ENCODE measurements at regions not wholly inside any gene's neighbourhood (a gene's known extent, or its start where the extent isn't known, plus 50 kb on each side); places are given as distances from the start of the nearest gene placed in this dataset.

- H3K4me2 ChIP-seq (ENCODE audit: low read length, poor library complexity, severe bottlenecking): no peak overlapping the region
- no peak overlapping the region for H2BK120ac ChIP-seq (ENCODE audit: low read depth, low read length)
- H2BK12ac ChIP-seq (ENCODE audit: low read length in 2 of 2): no peak overlapping the region
- no peak overlapping the region for H3K4me3 ChIP-seq (ENCODE audit: insufficient read depth in 1 of 2, low read depth in 1 of 2, low read length in 2 of 2)
- no peak for DNase-seq
- H3K14ac ChIP-seq (ENCODE audit: low read length in 2 of 2): no peak overlapping the region
- no peak overlapping the region for H2BK15ac ChIP-seq (ENCODE audit: low read depth, poor library complexity, severe bottlenecking)
- H4K8ac ChIP-seq (ENCODE audit: low read length): no peak overlapping the region
- H4K91ac ChIP-seq (ENCODE audit: low read length): no peak overlapping the region
- no peak overlapping the region for H3K18ac ChIP-seq (ENCODE audit: low read depth in 1 of 2, low read length in 2 of 2)
- no peak overlapping the region for H3K27ac ChIP-seq (ENCODE audit: low read length, poor library complexity, severe bottlenecking)
- H3K23ac ChIP-seq (ENCODE audit: low read length in 2 of 2): no peak overlapping the region
- no peak overlapping the region for H2AK5ac ChIP-seq (ENCODE audit: low read length, severe bottlenecking)
- no peaks in the 10 kb centered on the region for H3K27me3 ChIP-seq (ENCODE audit: control insufficient read depth in 1 of 2, insufficient read depth in 1 of 2, low read length in 2 of 2)
- no peaks in the 10 kb centered on the region for H3K79me1 ChIP-seq (replicated peaks; ENCODE audit: low read length, poor library complexity, severe bottlenecking)
- H3K9ac ChIP-seq (ENCODE audit: low read length): no peak overlapping the region
- no peak overlapping the region for H2BK5ac ChIP-seq (ENCODE audit: low read depth, low read length, poor library complexity, severe bottlenecking)
- no peak overlapping the region for H2AFZ ChIP-seq (ENCODE audit: low read depth, low read length)
- H3K36me3 ChIP-seq (ENCODE audit: control insufficient read depth in 1 of 2, insufficient read depth in 2 of 2, low read depth in 1 of 2, low read length in 2 of 2): no peaks in the 10 kb centered on the region
- 98% methylated on average over 1 of the region's 1 CpG for WGBS
- H3K4ac ChIP-seq (ENCODE audit: low read depth in 1 of 2, low read length in 2 of 2): no peak overlapping the region
- H3K9me3 ChIP-seq (ENCODE audit: control insufficient read depth, low read length): no peaks in the 10 kb centered on the region
- no peaks in the 10 kb centered on the region for H3K4me1 ChIP-seq (ENCODE audit: control insufficient read depth, insufficient read depth, low read depth, low read length)
Observed at GRCh38 chr12:92237262-92237661, 91.6 kb upstream of the BTG1 start.

- H2BK5ac ChIP-seq (ENCODE audit: low read depth, low read length, poor library complexity, severe bottlenecking): no peak overlapping the region
- no peaks in the 10 kb centered on the region for H3K36me3 ChIP-seq (ENCODE audit: control insufficient read depth in 1 of 2, insufficient read depth in 2 of 2, low read depth in 1 of 2, low read length in 2 of 2)
- no peak for DNase-seq
- H3K9ac ChIP-seq (ENCODE audit: low read length): no peak overlapping the region
- no peak overlapping the region for H3K4me2 ChIP-seq (ENCODE audit: low read length, poor library complexity, severe bottlenecking)
- H3K18ac ChIP-seq (ENCODE audit: low read depth in 1 of 2, low read length in 2 of 2): no peak overlapping the region
- no peak overlapping the region for H3K4ac ChIP-seq (ENCODE audit: low read depth in 1 of 2, low read length in 2 of 2)
- no peak overlapping the region for H3K4me3 ChIP-seq (ENCODE audit: insufficient read depth in 1 of 2, low read depth in 1 of 2, low read length in 2 of 2)
- H4K91ac ChIP-seq (ENCODE audit: low read length): no peak overlapping the region
- no peaks in the 10 kb centered on the region for H3K27me3 ChIP-seq (ENCODE audit: control insufficient read depth in 1 of 2, insufficient read depth in 1 of 2, low read length in 2 of 2)
- no peak overlapping the region for H2BK120ac ChIP-seq (ENCODE audit: low read depth, low read length)
- H3K4me1 ChIP-seq (ENCODE audit: control insufficient read depth, insufficient read depth, low read depth, low read length): no peaks in the 10 kb centered on the region
- no peak overlapping the region for H2BK12ac ChIP-seq (ENCODE audit: low read length in 2 of 2)
- H3K23ac ChIP-seq (ENCODE audit: low read length in 2 of 2): no peak overlapping the region
- 97% methylated on average over 7 of the region's 7 CpGs for WGBS
- no peak overlapping the region for H3K14ac ChIP-seq (ENCODE audit: low read length in 2 of 2)
- H2BK15ac ChIP-seq (ENCODE audit: low read depth, poor library complexity, severe bottlenecking): no peak overlapping the region
- H2AK5ac ChIP-seq (ENCODE audit: low read length, severe bottlenecking): no peak overlapping the region
- H4K8ac ChIP-seq (ENCODE audit: low read length): no peak overlapping the region
- H2AFZ ChIP-seq (ENCODE audit: low read depth, low read length): no peak overlapping the region
- no peak overlapping the region for H3K27ac ChIP-seq (ENCODE audit: low read length, poor library complexity, severe bottlenecking)
- H3K79me1 ChIP-seq (replicated peaks; ENCODE audit: low read length, poor library complexity, severe bottlenecking): no peaks in the 10 kb centered on the region
- H3K9me3 ChIP-seq (ENCODE audit: control insufficient read depth, low read length): no peaks in the 10 kb centered on the region
Observed at GRCh38 chr12:92235703-92236472, 90.2 kb upstream of the BTG1 start.

- Histone ChIP-seq H3K9ac (ENCODE audit: low read length) (no peak overlapping the region), H3K23ac (ENCODE audit: low read length in 2 of 2) (no peak overlapping the region), H3K79me1 (replicated peaks; ENCODE audit: low read length, poor library complexity, severe bottlenecking) (no peaks in the 10 kb centered on the region), H2BK5ac (ENCODE audit: low read depth, low read length, poor library complexity, severe bottlenecking) (no peak overlapping the region), H3K4me1 (ENCODE audit: control insufficient read depth, insufficient read depth, low read depth, low read length) (no peaks in the 10 kb centered on the region), H3K4me3 (ENCODE audit: insufficient read depth in 1 of 2, low read depth in 1 of 2, low read length in 2 of 2) (no peak overlapping the region), H3K36me3 (ENCODE audit: control insufficient read depth in 1 of 2, insufficient read depth in 2 of 2, low read depth in 1 of 2, low read length in 2 of 2) (no peaks in the 10 kb centered on the region), H4K8ac (ENCODE audit: low read length) (no peak overlapping the region), H2AK5ac (ENCODE audit: low read length, severe bottlenecking) (no peak overlapping the region), H2BK12ac (ENCODE audit: low read length in 2 of 2) (no peak overlapping the region), H3K27ac (ENCODE audit: low read length, poor library complexity, severe bottlenecking) (no peak overlapping the region), H3K9me3 (ENCODE audit: control insufficient read depth, low read length) (no peaks in the 10 kb centered on the region), H4K91ac (ENCODE audit: low read length) (no peak overlapping the region), H3K27me3 (ENCODE audit: control insufficient read depth in 1 of 2, insufficient read depth in 1 of 2, low read length in 2 of 2) (no peaks in the 10 kb centered on the region), H3K18ac (ENCODE audit: low read depth in 1 of 2, low read length in 2 of 2) (no peak overlapping the region), H2BK15ac (ENCODE audit: low read depth, poor library complexity, severe bottlenecking) (no peak overlapping the region), H2AFZ (ENCODE audit: low read depth, low read length) (no peak overlapping the region), H3K14ac (ENCODE audit: low read length in 2 of 2) (no peak overlapping the region), H2BK120ac (ENCODE audit: low read depth, low read length) (no peak overlapping the region), H3K4me2 (ENCODE audit: low read length, poor library complexity, severe bottlenecking) (no peak overlapping the region), H3K4ac (ENCODE audit: low read depth in 1 of 2, low read length in 2 of 2) (no peak overlapping the region)
- no peak for DNase-seq
- WGBS: 100% methylated on average over 1 of the region's 1 CpG
Observed at GRCh38 chr12:92234533-92234932, 88.9 kb upstream of the BTG1 start.

- Histone ChIP-seq H3K9ac (ENCODE audit: low read length) (no peak overlapping the region), H2AK5ac (ENCODE audit: low read length, severe bottlenecking) (no peak overlapping the region), H3K4me1 (ENCODE audit: control insufficient read depth, insufficient read depth, low read depth, low read length) (no peaks in the 10 kb centered on the region), H2BK12ac (ENCODE audit: low read length in 2 of 2) (no peak overlapping the region), H3K27ac (ENCODE audit: low read length, poor library complexity, severe bottlenecking) (no peak overlapping the region), H3K36me3 (ENCODE audit: control insufficient read depth in 1 of 2, insufficient read depth in 2 of 2, low read depth in 1 of 2, low read length in 2 of 2) (no peaks in the 10 kb centered on the region), H2BK5ac (ENCODE audit: low read depth, low read length, poor library complexity, severe bottlenecking) (no peak overlapping the region), H4K8ac (ENCODE audit: low read length) (no peak overlapping the region), H3K9me3 (ENCODE audit: control insufficient read depth, low read length) (no peaks in the 10 kb centered on the region), H3K18ac (ENCODE audit: low read depth in 1 of 2, low read length in 2 of 2) (no peak overlapping the region), H3K27me3 (ENCODE audit: control insufficient read depth in 1 of 2, insufficient read depth in 1 of 2, low read length in 2 of 2) (no peaks in the 10 kb centered on the region), H3K14ac (ENCODE audit: low read length in 2 of 2) (no peak overlapping the region), H2AFZ (ENCODE audit: low read depth, low read length) (no peak overlapping the region), H3K4ac (ENCODE audit: low read depth in 1 of 2, low read length in 2 of 2) (no peak overlapping the region), H3K79me1 (replicated peaks; ENCODE audit: low read length, poor library complexity, severe bottlenecking) (no peaks in the 10 kb centered on the region), H2BK120ac (ENCODE audit: low read depth, low read length) (no peak overlapping the region), H4K91ac (ENCODE audit: low read length) (no peak overlapping the region), H3K4me2 (ENCODE audit: low read length, poor library complexity, severe bottlenecking) (no peak overlapping the region), H3K23ac (ENCODE audit: low read length in 2 of 2) (no peak overlapping the region), H3K4me3 (ENCODE audit: insufficient read depth in 1 of 2, low read depth in 1 of 2, low read length in 2 of 2) (no peak overlapping the region), H2BK15ac (ENCODE audit: low read depth, poor library complexity, severe bottlenecking) (no peak overlapping the region)
- no peak for DNase-seq
- WGBS: 92% methylated on average over 4 of the region's 5 CpGs
Observed at GRCh38 chr12:92233346-92234015, 87.8 kb upstream of the BTG1 start.

Measured in mesenchymal stem cell (in vitro differentiated cells and primary cell).